CD14-positive monocyte (primary cell): ENCODE measurements at regions not wholly inside any gene's neighbourhood (a gene's known extent, or its start where the extent isn't known, plus 50 kb on each side); places are given as distances from the start of the nearest gene placed in this dataset.

Source experiments
- DNase-seq, 3 donors: peaks; one replicate each; pipeline ENCODE4 v3.0.0-alpha.2; 2011 to 2022
- H2AFZ ChIP-seq: 2 replicates; pipeline ENCODE4 v1.6.0; 2012; ENCODE audit warnings: mild to moderate bottlenecking, low read depth, low read length, inconsistent platforms; ENCODE audit not compliant: insufficient read depth, poor library complexity, severe bottlenecking
- H3K27ac ChIP-seq, 2 donors: 1 replicate in 1 of 2; 2 replicates in 1 of 2; pipeline ENCODE4 v1.5.1; 2012 to 2013; ENCODE audit warnings: low read length in 2 of 2, control low read depth in 1 of 2, inconsistent platforms in 1 of 2, low read depth in 1 of 2, mild to moderate bottlenecking in 1 of 2
- H3K27me3 ChIP-seq, 2 donors: one replicate each; pipeline versions ENCODE4 v1.6.0 to v1.6.1; 2011 to 2013; ENCODE audit warnings: low read length in 2 of 2; ENCODE audit not compliant: control insufficient read depth in 2 of 2, insufficient read depth in 2 of 2
- H3K36me3 ChIP-seq, 2 donors: replicated peaks in 1 of 2; 1 replicate in 1 of 2; 2 replicates in 1 of 2; pipeline versions ENCODE4 v1.5.1 to v1.6.1; 2012 to 2013; ENCODE audit warnings: low read length in 2 of 2, control low read depth in 1 of 2, inconsistent platforms in 1 of 2, mild to moderate bottlenecking in 1 of 2; ENCODE audit not compliant: insufficient read depth in 2 of 2, control insufficient read depth in 1 of 2
- H3K4me1 ChIP-seq, 2 donors: 1 replicate in 1 of 2; 2 replicates in 1 of 2; pipeline versions ENCODE4 v1.5.1 to v1.6.1; 2012 to 2013; ENCODE audit warnings: low read length in 2 of 2, control low read depth in 1 of 2, inconsistent platforms in 1 of 2, mild to moderate bottlenecking in 1 of 2, moderate library complexity in 1 of 2; ENCODE audit not compliant: insufficient read depth in 2 of 2, control insufficient read depth in 1 of 2
- H3K4me2 ChIP-seq: replicated peaks from 2 replicates; pipeline ENCODE3; 2012; ENCODE audit warnings: low read length, moderate library complexity, mild to moderate bottlenecking; ENCODE audit not compliant: poor library complexity, severe bottlenecking; ENCODE audit errors: extremely low read depth
- H3K4me3 ChIP-seq, 3 experiments: fragments of 200-600 bp in 1 of 3; sonication (generic) in 1 of 3; replicated peaks in 1 of 3; 1 replicate in 2 of 3; 2 replicates in 1 of 3; pipeline ENCODE4 v1.5.1; 2011 to 2013; ENCODE audit warnings: low read length in 3 of 3, mild to moderate bottlenecking in 3 of 3, control low read depth in 2 of 3, low read depth in 2 of 3, inconsistent platforms in 1 of 3, moderate library complexity in 1 of 3
- H3K79me2 ChIP-seq: 2 replicates; pipeline ENCODE4 v1.6.0; 2012; ENCODE audit warnings: mild to moderate bottlenecking, control low read depth, inconsistent platforms, low read length, moderate library complexity; ENCODE audit not compliant: insufficient read depth
- H3K9ac ChIP-seq: 2 replicates; pipeline ENCODE4 v1.6.0; 2017; ENCODE audit warnings: low read length, mild to moderate bottlenecking; ENCODE audit not compliant: insufficient read depth, poor library complexity, severe bottlenecking
- H3K9me3 ChIP-seq, 2 donors: replicated peaks in 1 of 2; 1 replicate in 1 of 2; 2 replicates in 1 of 2; pipeline versions ENCODE4 v1.5.1 to v1.6.1; 2012 to 2013; ENCODE audit warnings: low read length in 2 of 2, control low read depth in 1 of 2; ENCODE audit not compliant: control insufficient read depth in 1 of 2, insufficient read depth in 1 of 2
- H4K20me1 ChIP-seq: 2 replicates; pipeline ENCODE4 v1.6.0; 2012; ENCODE audit warnings: mild to moderate bottlenecking, low read length, control low read depth, moderate library complexity; ENCODE audit not compliant: insufficient read depth
- H3K27ac Mint-ChIP-seq, 7 donors: one replicate each; pipeline ENCODE4 v1.8.0; 2020; ENCODE audit warnings: mild to moderate bottlenecking in 7 of 7, mixed read lengths in 7 of 7, moderate library complexity in 6 of 7, inconsistent platforms in 2 of 7
- H3K27me3 Mint-ChIP-seq, 3 donors: one replicate each; pipeline ENCODE4 v1.8.0; 2021 to 2022; ENCODE audit warnings: low read depth in 3 of 3, mild to moderate bottlenecking in 3 of 3, mixed read lengths in 3 of 3, moderate library complexity in 3 of 3, inconsistent platforms in 1 of 3
- H3K36me3 Mint-ChIP-seq, 2 donors: one replicate each; pipeline ENCODE4 v1.8.0; 2020; ENCODE audit warnings: mixed read lengths in 2 of 2, inconsistent platforms in 1 of 2, mild to moderate bottlenecking in 1 of 2
- H3K4me1 Mint-ChIP-seq: one replicate; pipeline ENCODE4 v1.8.0; 2020; ENCODE audit warnings: mild to moderate bottlenecking, mixed read lengths
- H3K4me3 Mint-ChIP-seq, 2 donors: one replicate each; pipeline ENCODE4 v1.8.0; 2020; ENCODE audit warnings: mild to moderate bottlenecking in 2 of 2, mixed read lengths in 2 of 2, moderate library complexity in 1 of 2
- H3K9me3 Mint-ChIP-seq, 7 donors: one replicate each; pipeline ENCODE4 v1.8.0; 2020 to 2022; ENCODE audit warnings: mixed read lengths in 7 of 7, mild to moderate bottlenecking in 6 of 7, moderate library complexity in 6 of 7, inconsistent platforms in 2 of 7
- WGBS: methylation state at CpG from one replicate; pipeline ENCODE4 v1.1.5; 2013; ENCODE audit warnings: missing lambda C conversion rate; ENCODE audit not compliant: insufficient coverage; 5-methylcytosine and 5-hydroxymethylcytosine counted together
- intact Hi-C, 2 donors: fragments of 100-400 bp; cut with micrococcal nuclease; formaldehyde crosslinking; loops; one replicate each; pipeline versions ENCODE4 v1.15.0 to v1.15.1; 2023
- TF ChIP-seq, protein P1 (sequence below): fragments of 200-600 bp; IDR thresholded peaks from one replicate; pipeline ENCODE4 v1.8.0; 2022; ENCODE audit warnings: antibody characterized with exemption, mild to moderate bottlenecking

DNA sequence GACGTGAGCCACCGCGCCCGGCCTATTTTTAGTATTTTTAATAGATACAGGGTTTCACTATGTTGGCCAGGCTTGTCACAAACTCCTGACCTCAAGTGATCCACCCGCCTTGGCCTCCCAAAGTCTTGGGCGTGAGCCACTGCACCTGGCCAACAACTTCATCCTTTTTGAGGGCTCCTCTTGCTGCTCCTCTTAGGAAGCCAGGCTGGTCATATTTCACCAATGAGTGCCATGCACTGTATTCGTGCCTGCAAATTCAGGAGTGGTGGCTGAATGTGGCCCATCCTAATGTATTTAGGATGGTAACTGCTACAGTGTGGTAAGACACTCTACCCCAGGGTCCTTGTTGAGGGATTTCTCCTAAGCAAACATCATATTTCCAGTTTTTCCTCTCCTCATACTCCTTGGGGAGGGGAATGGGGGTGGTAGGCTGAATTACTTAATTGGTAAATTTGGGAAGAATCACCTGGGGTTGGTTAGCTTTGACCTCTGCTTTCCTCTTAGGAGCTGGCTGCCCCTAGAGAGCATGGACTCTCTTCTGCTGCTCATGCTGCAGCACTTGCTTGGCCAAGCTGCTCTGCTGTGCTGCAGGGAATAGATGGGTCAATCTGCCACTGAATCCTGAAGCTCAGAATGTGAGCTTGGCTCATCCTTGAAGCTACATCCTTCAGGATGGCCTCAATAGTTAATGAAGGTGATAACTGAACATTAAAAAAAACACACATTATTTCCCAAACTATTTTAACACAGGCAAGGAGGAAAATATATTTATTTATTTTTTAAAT, 167.4 kb downstream of the HS3ST1 start:
- H3K4me3 Mint-ChIP-seq = no peak overlapping the region
- intact Hi-C loops = no loop called here

DNA sequence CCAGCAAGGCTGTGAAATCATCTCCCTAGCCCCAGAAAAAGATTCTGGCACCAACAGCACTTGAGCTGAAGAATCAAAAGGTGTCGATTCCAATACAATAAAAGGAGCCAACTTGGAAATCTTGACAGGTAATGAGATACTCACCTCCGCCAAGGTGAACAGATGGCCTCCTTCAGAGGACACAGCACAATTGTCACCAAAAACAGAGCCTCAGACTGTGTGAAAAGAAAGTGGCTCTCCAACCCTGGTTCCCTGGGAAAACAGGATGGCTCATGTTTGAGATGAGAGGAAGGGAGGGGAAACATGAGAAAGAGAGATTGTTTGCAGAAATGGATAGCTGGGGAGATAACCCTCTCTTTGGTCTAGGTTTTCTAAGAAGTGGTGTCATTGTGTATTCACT, 168.9 kb downstream of the HS3ST1 start:
- DNase-seq = no peak
- TF ChIP-seq, protein P1, sequence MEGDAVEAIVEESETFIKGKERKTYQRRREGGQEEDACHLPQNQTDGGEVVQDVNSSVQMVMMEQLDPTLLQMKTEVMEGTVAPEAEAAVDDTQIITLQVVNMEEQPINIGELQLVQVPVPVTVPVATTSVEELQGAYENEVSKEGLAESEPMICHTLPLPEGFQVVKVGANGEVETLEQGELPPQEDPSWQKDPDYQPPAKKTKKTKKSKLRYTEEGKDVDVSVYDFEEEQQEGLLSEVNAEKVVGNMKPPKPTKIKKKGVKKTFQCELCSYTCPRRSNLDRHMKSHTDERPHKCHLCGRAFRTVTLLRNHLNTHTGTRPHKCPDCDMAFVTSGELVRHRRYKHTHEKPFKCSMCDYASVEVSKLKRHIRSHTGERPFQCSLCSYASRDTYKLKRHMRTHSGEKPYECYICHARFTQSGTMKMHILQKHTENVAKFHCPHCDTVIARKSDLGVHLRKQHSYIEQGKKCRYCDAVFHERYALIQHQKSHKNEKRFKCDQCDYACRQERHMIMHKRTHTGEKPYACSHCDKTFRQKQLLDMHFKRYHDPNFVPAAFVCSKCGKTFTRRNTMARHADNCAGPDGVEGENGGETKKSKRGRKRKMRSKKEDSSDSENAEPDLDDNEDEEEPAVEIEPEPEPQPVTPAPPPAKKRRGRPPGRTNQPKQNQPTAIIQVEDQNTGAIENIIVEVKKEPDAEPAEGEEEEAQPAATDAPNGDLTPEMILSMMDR = no peak
- H3K4me1 Mint-ChIP-seq = no peaks in the 10 kb centered on the region
- no peak overlapping the region for H2AFZ ChIP-seq
- peaks cover 3 to 10% (median 4%) of the 10 kb centered on the region in 7 donors for H3K9me3 Mint-ChIP-seq
- no peaks in the 10 kb centered on the region for H3K79me2 ChIP-seq
- H3K4me3 Mint-ChIP-seq = no peak overlapping the region
- no peak overlapping the region for H3K4me3 ChIP-seq
- H3K36me3 Mint-ChIP-seq = no peaks in the 10 kb centered on the region
- no peaks in the 10 kb centered on the region for H3K4me1 ChIP-seq
- no peak overlapping the region for H3K27ac Mint-ChIP-seq
- no peaks in the 10 kb centered on the region for H3K36me3 ChIP-seq
- intact Hi-C loops = no loop called here
- no peaks in the 10 kb centered on the region for H4K20me1 ChIP-seq
- H3K4me2 ChIP-seq = no peak overlapping the region
- H3K27me3 Mint-ChIP-seq = peaks cover 0 to 2% (median 2%) of the 10 kb centered on the region in 3 donors
- H3K9me3 ChIP-seq = peaks cover 0 to 3% of the 10 kb centered on the region in 2 donors
- H3K9ac ChIP-seq = no peak overlapping the region
- no peak overlapping the region for H3K27ac ChIP-seq
- no peaks in the 10 kb centered on the region for H3K27me3 ChIP-seq
- 100% methylated on average over 1 of the region's 2 CpGs for WGBS

More for the DNA sequence above, 167.4 kb downstream of the HS3ST1 start:
- Histone ChIP-seq H3K27ac (no peak overlapping the region), H3K9me3 (peaks cover 3 to 8% of the 10 kb centered on the region in 2 donors), H3K4me3 (no peak overlapping the region), H4K20me1 (no peaks in the 10 kb centered on the region), H3K4me2 (no peak overlapping the region), H3K4me1 (no peaks in the 10 kb centered on the region), H3K9ac (no peak overlapping the region), H2AFZ (no peak overlapping the region), H3K36me3 (no peaks in the 10 kb centered on the region), H3K79me2 (no peaks in the 10 kb centered on the region), H3K27me3 (no peaks in the 10 kb centered on the region)
- H3K27ac Mint-ChIP-seq = no peak overlapping the region
- no peaks in the 10 kb centered on the region for H3K4me1 Mint-ChIP-seq
- peaks cover 3 to 14% (median 4%) of the 10 kb centered on the region in 7 donors for H3K9me3 Mint-ChIP-seq
- TF ChIP-seq, protein P1 = no peak
- WGBS = 100% methylated on average over 2 of the region's 7 CpGs
- no peaks in the 10 kb centered on the region for H3K36me3 Mint-ChIP-seq
- DNase-seq = no peak
- peaks cover 1 to 2% (median 2%) of the 10 kb centered on the region in 3 donors for H3K27me3 Mint-ChIP-seq
